HG02973 (cell line): ENCODE measurements at regions not wholly inside any gene's neighbourhood (a gene's known extent, or its start where the extent isn't known, plus 50 kb on each side); places are given as distances from the start of the nearest gene placed in this dataset.

Source experiments
- ATAC-seq: cut with Tn5 transposase; IDR thresholded peaks from one replicate; pipeline ENCODE4 v1.9.1; 2021; ENCODE audit warnings: moderate library complexity; ENCODE audit not compliant: unreplicated experiment

GRCh38 chr7:47047384-47047783 is 534.5 kb downstream of the TNS3 start:
- ATAC-seq = no peak

DNA sequence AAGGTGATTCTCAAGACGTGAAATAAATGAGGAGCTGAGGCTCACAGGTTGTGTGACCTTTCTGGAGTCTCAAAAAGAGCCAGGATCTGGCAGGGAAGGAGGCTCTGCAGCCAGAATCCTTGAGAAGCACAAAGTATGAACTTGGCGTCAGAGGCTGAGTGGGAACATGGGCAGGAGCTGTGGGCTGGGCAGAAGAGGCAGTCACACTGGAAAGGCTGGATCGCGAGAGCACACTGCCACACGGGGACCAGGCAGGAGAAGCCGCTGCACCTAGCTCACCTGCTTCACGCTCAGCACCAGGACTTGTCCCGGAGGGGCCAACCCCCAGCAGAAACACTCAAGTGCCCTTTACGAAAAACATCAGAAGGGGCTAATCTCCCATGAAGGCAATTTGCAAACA is 535.0 kb downstream of the TNS3 start:
- ATAC-seq = no peak

DNA sequence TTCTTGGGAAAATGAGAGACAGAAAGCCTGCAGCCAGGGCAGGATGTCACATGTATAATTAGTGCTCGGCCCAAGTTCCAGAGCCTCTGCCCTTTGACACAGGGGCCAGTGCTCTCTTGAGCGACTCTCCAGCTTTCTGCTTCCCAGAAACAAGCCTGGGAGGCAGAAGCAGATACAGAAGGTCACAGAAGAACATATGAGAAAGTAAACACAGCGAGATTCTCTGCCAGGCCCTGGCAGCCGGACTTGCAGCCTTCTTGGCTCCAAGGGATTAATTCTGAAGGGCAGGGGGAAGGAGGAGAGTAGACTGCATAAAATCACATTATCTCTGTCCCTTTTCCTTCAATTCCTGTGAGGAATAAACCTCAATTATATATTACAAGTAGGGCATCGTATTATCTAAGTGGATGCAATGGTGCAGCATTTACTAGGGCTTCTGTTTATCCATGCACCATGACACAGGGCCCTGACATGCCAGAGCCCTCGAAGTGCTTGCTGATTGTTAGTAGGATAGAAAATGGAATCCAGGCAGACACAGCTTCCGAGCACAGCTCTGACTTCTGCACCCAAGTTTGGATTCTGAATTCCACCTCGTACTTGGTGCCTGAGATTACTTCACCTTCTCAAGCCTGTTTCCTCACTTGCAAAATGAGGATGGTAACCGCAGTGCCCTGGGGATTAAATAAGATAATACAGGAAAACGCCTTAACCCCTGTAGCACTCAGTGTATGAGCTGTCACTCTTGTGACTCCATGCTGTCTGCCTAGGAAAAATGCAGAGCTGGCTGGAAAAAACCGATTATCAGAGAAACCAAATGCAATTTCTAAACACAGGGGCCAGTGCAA is 536.5 kb downstream of the TNS3 start:
- ATAC-seq = no peak

DNA sequence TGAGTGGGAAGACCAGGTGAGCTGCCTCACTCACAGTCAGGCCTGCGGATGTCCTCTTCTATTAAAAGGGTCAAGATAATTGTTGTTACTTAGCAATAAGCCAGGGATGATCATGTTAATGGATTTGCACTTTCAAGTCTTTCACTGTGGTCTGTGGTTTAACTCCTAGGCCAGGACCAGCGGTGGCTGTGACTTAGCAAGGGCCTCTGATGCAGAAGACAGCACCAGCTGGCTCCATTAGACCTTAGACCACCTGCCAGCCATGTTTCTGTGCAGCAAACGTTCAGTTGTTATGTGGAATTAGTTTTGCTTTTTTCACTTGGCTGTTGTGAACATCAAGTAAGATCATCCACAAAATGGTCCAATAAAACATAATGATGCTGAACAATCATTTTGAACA is 537.3 kb downstream of the TNS3 start:
- no peak for ATAC-seq

GRCh38 chr7:47043304-47043703 is 538.6 kb downstream of the TNS3 start:
- no peak for ATAC-seq

GRCh38 chr7:47042669-47043068 is 539.2 kb downstream of the TNS3 start:
- ATAC-seq = no peak

DNA sequence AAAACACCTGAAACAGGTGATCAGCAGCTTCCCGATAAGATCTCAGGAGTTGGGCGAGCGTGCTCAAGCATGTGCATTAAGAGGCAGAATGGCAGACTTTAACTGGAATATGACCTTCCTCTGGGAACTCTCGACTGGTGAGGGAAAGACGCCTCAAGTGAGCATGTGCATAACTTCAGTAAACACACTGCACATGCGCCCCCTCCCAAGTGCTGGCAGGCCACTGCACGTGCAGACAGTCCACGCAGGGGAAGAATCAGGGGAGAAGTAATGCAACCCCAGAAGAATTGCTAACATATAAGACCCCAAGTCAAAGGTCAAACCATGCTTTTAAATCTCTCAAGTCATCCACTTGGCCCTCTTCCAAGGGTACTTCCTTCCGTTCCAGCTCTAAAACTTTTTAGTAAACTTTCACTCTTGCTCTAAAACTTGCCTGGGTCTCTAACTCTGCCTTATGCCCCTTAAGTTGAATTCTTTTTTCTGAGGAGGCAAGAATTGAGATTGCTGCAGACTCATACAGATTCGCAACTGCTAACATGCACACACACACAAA is 541.0 kb downstream of the TNS3 start:
- ATAC-seq = no peak

DNA sequence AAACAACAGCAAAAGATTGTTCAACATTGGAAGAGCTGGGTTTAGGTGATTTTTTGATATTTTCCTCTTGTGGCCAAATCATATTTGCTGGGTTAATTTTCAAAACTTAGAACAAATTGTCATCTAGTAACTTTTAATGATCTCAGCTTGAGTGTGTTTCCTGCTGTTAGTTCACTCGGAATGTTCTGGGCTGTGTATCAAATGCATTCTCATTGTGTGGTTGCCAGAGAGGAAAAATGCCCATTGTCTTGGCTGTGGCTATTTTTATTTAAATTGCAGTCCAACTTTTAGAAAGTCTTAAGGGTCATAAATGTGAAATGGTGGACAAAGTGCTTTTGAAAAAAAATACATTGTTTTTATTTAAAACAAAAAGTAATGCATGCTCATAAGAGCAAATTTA is 542.0 kb downstream of the TNS3 start:
- ATAC-seq = no peak

GRCh38 chr7:47039089-47039648 is 542.7 kb downstream of the TNS3 start:
- no peak for ATAC-seq

DNA sequence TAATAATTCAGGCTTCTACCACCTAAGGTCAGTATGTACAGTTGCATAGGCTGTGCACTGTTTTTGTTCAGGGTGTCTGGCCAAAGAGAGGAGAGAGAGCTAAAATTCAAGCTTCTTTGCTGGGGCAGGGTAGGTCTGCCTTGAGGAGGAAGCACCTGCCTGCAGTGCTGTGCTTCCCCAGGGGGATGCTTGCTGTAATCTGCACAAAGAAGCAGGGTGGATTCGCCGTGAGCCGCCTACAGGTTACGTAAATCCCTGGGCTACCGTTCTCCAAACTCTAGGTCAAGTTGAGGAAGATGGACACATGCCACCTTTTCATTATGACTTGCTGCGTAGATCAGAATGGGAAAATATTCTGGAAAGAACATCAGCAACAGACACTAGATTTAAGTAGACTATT is 543.3 kb downstream of the TNS3 start:
- ATAC-seq = no peak

- no peak for ATAC-seq
Observed at GRCh38 chr7:47037607-47038006, 544.3 kb downstream of the TNS3 start.

GRCh38 chr7:47036909-47037308 is 545.0 kb downstream of the TNS3 start:
- ATAC-seq = no peak

DNA sequence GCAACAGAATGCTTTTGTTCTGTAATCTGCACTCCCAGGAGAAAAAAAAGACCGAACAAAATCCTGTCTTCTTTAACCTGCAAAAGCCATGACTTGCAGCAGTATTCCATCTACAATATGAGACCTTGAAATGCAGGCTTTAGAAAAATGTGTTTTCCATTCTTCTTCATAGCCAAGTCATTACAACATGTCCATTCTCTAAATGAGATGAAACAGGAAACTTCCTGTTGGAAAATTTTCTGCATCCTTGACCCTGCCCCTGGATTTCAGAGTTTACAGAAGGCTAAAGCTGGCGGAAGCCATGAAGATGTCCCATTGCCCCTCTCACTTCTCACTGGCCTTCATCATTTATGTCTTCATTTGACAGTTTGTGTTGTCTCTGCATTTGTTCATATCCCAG is 546.4 kb downstream of the TNS3 start:
- ATAC-seq = no peak

GRCh38 chr7:47034180-47034579 is 547.7 kb downstream of the TNS3 start:
- no peak for ATAC-seq

- no peak for ATAC-seq
Observed at GRCh38 chr7:47032536-47032908, 549.4 kb downstream of the TNS3 start.

DNA sequence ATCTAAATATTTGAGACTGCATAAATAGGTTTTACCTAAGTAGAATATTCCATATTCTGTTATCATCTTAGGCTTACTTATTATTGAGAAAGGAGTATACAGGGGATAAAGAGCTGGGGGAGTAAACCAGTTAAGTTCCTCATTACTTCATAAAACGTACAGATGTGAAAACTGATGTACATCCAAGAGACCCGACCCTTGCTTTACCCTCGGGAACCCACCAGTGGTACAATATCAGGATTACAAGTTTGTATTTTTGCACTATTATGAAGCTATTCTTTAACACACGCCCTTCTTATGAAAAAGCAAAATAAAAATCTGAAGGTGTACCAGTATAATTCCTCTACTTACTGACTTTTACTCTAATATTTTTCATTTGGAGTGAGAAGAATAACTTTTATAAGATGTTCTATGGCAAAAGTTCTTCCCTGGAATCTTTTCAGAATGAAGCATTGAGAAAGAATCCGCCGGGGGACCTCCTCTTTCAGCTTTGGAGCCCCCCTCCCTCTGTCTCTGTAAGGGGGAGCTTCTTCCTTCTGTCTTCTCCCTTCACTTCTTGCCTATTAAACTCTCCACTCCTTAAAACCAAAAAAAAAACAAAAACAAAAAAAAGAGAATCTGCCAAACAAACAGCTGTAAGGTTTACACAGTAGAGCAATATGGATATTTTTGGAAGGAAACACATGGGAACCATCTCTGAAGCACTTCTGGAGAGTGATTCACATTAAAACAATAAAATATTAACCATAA is 550.0 kb downstream of the TNS3 start:
- ATAC-seq = no peak

GRCh38 chr7:47028284-47028683 is 553.6 kb downstream of the TNS3 start:
- no peak for ATAC-seq

GRCh38 chr7:47027695-47028240 is 554.1 kb downstream of the TNS3 start:
- no peak for ATAC-seq

DNA sequence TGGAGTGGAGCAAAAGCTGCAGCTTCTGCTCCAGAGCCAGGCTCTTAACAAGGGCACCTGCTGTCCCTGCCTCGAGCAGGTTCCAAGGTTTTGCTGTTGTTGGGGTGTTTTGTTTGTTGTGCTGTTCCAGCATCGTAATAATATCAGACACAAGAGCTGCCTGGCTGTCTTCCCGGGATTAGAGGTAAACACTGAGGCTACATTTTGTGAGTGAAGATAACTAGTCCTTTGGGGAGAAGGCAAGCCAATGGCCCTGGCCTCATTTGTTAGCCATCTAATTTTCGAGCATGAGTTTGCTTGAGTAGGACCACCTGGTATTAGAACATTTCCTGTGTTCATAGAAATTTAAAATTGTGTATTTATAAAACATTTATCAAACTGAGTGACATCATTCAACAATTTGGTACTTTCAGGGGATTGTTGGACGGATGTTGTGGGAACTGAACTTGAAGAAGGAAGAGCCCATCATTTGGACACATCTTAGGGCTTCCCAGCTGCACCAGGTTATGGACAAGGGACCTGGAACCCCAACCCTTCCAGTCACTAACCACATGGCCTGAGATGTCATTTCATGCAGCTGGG is 555.0 kb downstream of the TNS3 start:
- no peak for ATAC-seq

DNA sequence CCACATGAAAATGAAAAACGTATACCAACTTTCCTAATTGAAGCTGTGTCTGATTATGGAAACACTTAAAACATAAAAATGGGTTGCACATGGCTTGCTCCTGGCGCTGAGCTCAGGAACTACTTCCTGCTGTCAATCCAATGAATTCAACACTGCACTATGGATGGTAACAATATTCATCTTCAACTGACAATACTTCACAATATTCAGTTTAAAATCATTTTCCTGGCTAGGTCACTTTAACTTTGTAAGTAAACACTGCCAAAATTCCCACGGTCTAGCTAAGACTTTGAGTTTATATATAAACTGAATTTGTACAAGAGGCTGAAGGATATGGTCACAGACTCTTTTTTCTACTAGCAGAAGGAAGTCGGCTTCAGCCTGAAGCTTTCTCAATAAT is 556.9 kb downstream of the TNS3 start:
- no peak for ATAC-seq

DNA sequence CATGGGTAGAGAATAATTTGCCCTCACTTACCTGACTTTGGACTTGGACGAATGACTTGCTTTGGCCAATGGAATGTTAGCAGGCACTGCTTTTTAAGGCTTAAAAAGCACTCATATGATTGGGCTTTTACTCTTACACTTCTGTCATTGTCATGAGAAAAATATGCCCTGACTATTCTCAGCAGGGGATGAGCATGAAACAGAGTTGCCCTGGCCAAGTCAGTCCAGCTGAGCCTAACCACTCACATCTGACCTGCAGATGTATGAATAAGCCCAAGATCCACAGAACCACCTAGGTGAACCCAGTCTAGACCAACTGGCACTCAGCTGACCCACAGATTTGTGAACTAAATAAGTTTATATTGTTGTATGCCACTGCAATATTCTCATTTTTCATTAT is 573.5 kb downstream of the TNS3 start:
- no peak for ATAC-seq
